C4-2B (cell line): ENCODE measurements at regions not wholly inside any gene's neighbourhood (a gene's known extent, or its start where the extent isn't known, plus 50 kb on each side); places are given as distances from the start of the nearest gene placed in this dataset.

ENCODE experiments used
- CTCF ChIP-seq: fragments of 450-650 bp; conservative IDR thresholded peaks from 2 replicates; pipeline ENCODE4 v1.5.1; 2017; ENCODE audit warnings: mild to moderate bottlenecking
- ZFX ChIP-seq: fragments of 450-650 bp; IDR thresholded peaks from 2 replicates; pipeline ENCODE4 v1.6.1; 2017

- no peak for TF ChIP-seq CTCF
- no peak for TF ChIP-seq ZFX
Observed at GRCh38 chr18:1511619-1512311, 607.1 kb downstream of the ADCYAP1 start.
